HG02943 (cell line): ENCODE measurements at regions not wholly inside any gene's neighbourhood (a gene's known extent, or its start where the extent isn't known, plus 50 kb on each side); places are given as distances from the start of the nearest gene placed in this dataset.

ENCODE experiments used
- ATAC-seq: cut with Tn5 transposase; IDR thresholded peaks from one replicate; pipeline ENCODE4 v1.9.1; 2021; ENCODE audit warnings: mild to moderate bottlenecking, low read depth, moderate library complexity; ENCODE audit not compliant: unreplicated experiment

GRCh38 chr18:2417861-2418610 is 153.3 kb downstream of the METTL4 start:
- ATAC-seq: no peak

- no peak for ATAC-seq
Observed at GRCh38 chr18:2420367-2420766, 150.9 kb downstream of the METTL4 start.

- ATAC-seq: no peak
Observed at GRCh38 chr18:2423761-2424160, 147.5 kb downstream of the METTL4 start.

- no peak for ATAC-seq
Observed at GRCh38 chr18:2424420-2424819, 146.9 kb downstream of the METTL4 start.

- ATAC-seq: no peak
Observed at GRCh38 chr18:2425426-2426317, 145.6 kb downstream of the METTL4 start.

GRCh38 chr18:2430191-2430590 is 141.1 kb downstream of the METTL4 start:
- ATAC-seq: no peak

- ATAC-seq: no peak
Observed at GRCh38 chr18:2431806-2432205, 139.5 kb downstream of the METTL4 start.

- ATAC-seq: no peak
Observed at GRCh38 chr18:2433366-2433765, 137.9 kb downstream of the METTL4 start.

GRCh38 chr18:2441544-2441943 is 129.8 kb downstream of the METTL4 start:
- no peak for ATAC-seq

- ATAC-seq: no peak
Observed at GRCh38 chr18:2442006-2442405, 129.3 kb downstream of the METTL4 start.

- ATAC-seq: no peak
Observed at GRCh38 chr18:2442726-2443275, 128.5 kb downstream of the METTL4 start.

- no peak for ATAC-seq
Observed at GRCh38 chr18:2444201-2444875, 127.0 kb downstream of the METTL4 start.

GRCh38 chr18:2448565-2449151 is 122.6 kb downstream of the METTL4 start:
- no peak for ATAC-seq

GRCh38 chr18:2451556-2451955 is 119.7 kb downstream of the METTL4 start:
- no peak for ATAC-seq

GRCh38 chr18:2459886-2460285 is 111.4 kb downstream of the METTL4 start:
- ATAC-seq: no peak

GRCh38 chr18:2466978-2467377 is 104.3 kb downstream of the METTL4 start:
- no peak for ATAC-seq

- ATAC-seq: no peak
Observed at GRCh38 chr18:2468051-2468450, 103.3 kb downstream of the METTL4 start.

- no peak for ATAC-seq
Observed at GRCh38 chr18:2471523-2471922, 99.8 kb downstream of the METTL4 start.

- no peak for ATAC-seq
Observed at GRCh38 chr18:2478662-2479061, 92.6 kb downstream of the METTL4 start.

- no peak for ATAC-seq
Observed at GRCh38 chr18:2480536-2480935, 90.8 kb downstream of the METTL4 start.
